Sciatic nerve (tissue), 2 donors: ENCODE measurements at regions not wholly inside any gene's neighbourhood (a gene's known extent, or its start where the extent isn't known, plus 50 kb on each side); places are given as distances from the start of the nearest gene placed in this dataset.

ENCODE experiments used
- ATAC-seq: fragments of 200-7000 bp; cut with Tn5 transposase; one replicate; pipeline ENCODE4 v1.9.1; 2020; ENCODE audit warnings: mild to moderate bottlenecking, moderate library complexity
- DNase-seq: peaks from one replicate; pipeline ENCODE4 v3.0.0-alpha.2; 2020; ENCODE audit warnings: low spot score
- intact Hi-C: fragments of 100-400 bp; cut with DNase I; formaldehyde crosslinking; loops from one replicate; pipeline ENCODE4 v1.14.2; 2022
- donor health status: DM: no; HTN: no; CAD: no.
- donor health status: DM: no; HTN: no; CAD: no.

- peak; percentile 92 for ATAC-seq
- intact Hi-C loops = no loop called here
- peak; percentile 81 for DNase-seq
Measured at GRCh38 chr14:34227834-34228649, 234.0 kb downstream of the SPTSSA start.

GRCh38 chr14:34224221-34224620 lies 237.8 kb downstream of the SPTSSA start:
- DNase-seq = no peak
- ATAC-seq = no peak
- intact Hi-C loops = no loop called here

GRCh38 chr14:34223373-34224148 lies 238.5 kb downstream of the SPTSSA start:
- intact Hi-C loops = no loop called here
- DNase-seq (no peak), ATAC-seq (no peak)

- ATAC-seq (no peak), DNase-seq (no peak)
- intact Hi-C loops = no loop called here
Measured at GRCh38 chr14:34222867-34223266, 239.2 kb downstream of the SPTSSA start.

GRCh38 chr14:34222122-34222521 lies 239.9 kb downstream of the SPTSSA start:
- ATAC-seq (no peak), DNase-seq (no peak)
- intact Hi-C loops = no loop called here

GRCh38 chr14:34220921-34221320 lies 241.1 kb downstream of the SPTSSA start:
- ATAC-seq = no peak
- intact Hi-C loops = no loop called here

GRCh38 chr14:34220378-34220706 lies 241.7 kb downstream of the SPTSSA start:
- DNase-seq = no peak
- no peak for ATAC-seq
- intact Hi-C loops = no loop called here

More at GRCh38 chr14:34220921-34221320, 241.1 kb downstream of the SPTSSA start:
- no peak for DNase-seq

- no peak for DNase-seq
- intact Hi-C loops = no loop called here
- no peak for ATAC-seq
Measured at GRCh38 chr14:34219661-34220377, 242.2 kb downstream of the SPTSSA start.

- intact Hi-C loops = no loop called here
- no peak for ATAC-seq
- no peak for DNase-seq
Measured at GRCh38 chr14:34218881-34219280, 243.2 kb downstream of the SPTSSA start.

GRCh38 chr14:34214961-34215360 lies 247.1 kb downstream of the SPTSSA start:
- no peak for ATAC-seq
- DNase-seq = no peak
- intact Hi-C loops = no loop called here

- intact Hi-C loops = no loop called here
- ATAC-seq = no peak
- DNase-seq = no peak
Measured at GRCh38 chr14:34213332-34213731, 248.7 kb downstream of the SPTSSA start.

- intact Hi-C loops = no loop called here
- no peak for ATAC-seq
- no peak for DNase-seq
Measured at GRCh38 chr14:34212172-34212929, 249.7 kb downstream of the SPTSSA start.

GRCh38 chr14:34211732-34212131 lies 250.3 kb downstream of the SPTSSA start:
- ATAC-seq (no peak), DNase-seq (no peak)
- intact Hi-C loops = no loop called here

- DNase-seq (no peak), ATAC-seq (no peak)
- intact Hi-C loops = no loop called here
Measured at GRCh38 chr14:34208532-34208931, 253.5 kb downstream of the SPTSSA start.

- intact Hi-C loops = no loop called here
- ATAC-seq (no peak), DNase-seq (no peak)
Measured at GRCh38 chr14:34205799-34206198, 254.9 kb upstream of the EGLN3 start.

- ATAC-seq (no peak), DNase-seq (no peak)
- intact Hi-C loops = no loop called here
Measured at GRCh38 chr14:34204774-34205173, 253.9 kb upstream of the EGLN3 start.

GRCh38 chr14:34203251-34203722 lies 252.4 kb upstream of the EGLN3 start:
- intact Hi-C loops = no loop called here
- no peak for ATAC-seq
- no peak for DNase-seq

GRCh38 chr14:34201909-34202637 lies 251.2 kb upstream of the EGLN3 start:
- intact Hi-C loops = no loop called here
- DNase-seq (no peak), ATAC-seq (no peak)
